PC-3 (cell line): ENCODE measurements at regions not wholly inside any gene's neighbourhood (a gene's known extent, or its start where the extent isn't known, plus 50 kb on each side); places are given as distances from the start of the nearest gene placed in this dataset.

ENCODE experiments used
- ATAC-seq: fragments of 200-7000 bp; cut with Tn5 transposase; 2 replicates; pipeline ENCODE4 v1.9.1; 2020; ENCODE audit warnings: mild to moderate bottlenecking, moderate library complexity
- BruUV-seq: library from RNA; stranded (reverse); fragments of 400-500 nt; replicated peaks from 2 replicates; lab custom pipeline; 2021; lab: Mats Ljungman, UMichigan
- CTCF ChIA-PET: fragments of 300-600 bp; sonication (Branson Sonifier 250); formaldehyde crosslinking; loops from one replicate; lab custom pipeline; 2022; ENCODE audit warnings: antibody characterized with exemption; lab: Charles Lee
- POLR2A ChIA-PET: fragments of 300-600 bp; sonication (Branson Sonifier 250); formaldehyde crosslinking; loops from one replicate; lab custom pipeline; 2022; ENCODE audit warnings: antibody characterized with exemption; ENCODE audit not compliant: unreplicated experiment; lab: Charles Lee
- DNase-seq: peaks from one replicate; pipeline ENCODE4 v3.0.0-alpha.2; 2015
- H2AFZ ChIP-seq: fragments of 300-600 bp; sonication (generic); 2 replicates; pipeline ENCODE4 v1.6.0; 2016; ENCODE audit warnings: antibody characterized with exemption, low read length
- H3F3A ChIP-seq: fragments of 300-600 bp; sonication (generic); one replicate; pipeline ENCODE4 v1.6.0; 2017; ENCODE audit warnings: antibody characterized with exemption, low read length, control low read depth, mild to moderate bottlenecking; ENCODE audit not compliant: unreplicated experiment
- H3K27ac ChIP-seq: fragments of 300-600 bp; sonication (generic); 2 replicates; pipeline ENCODE4 v1.5.1; 2016; ENCODE audit warnings: mild to moderate bottlenecking, low read length
- H3K27me3 ChIP-seq: fragments of 300-600 bp; sonication (generic); 2 replicates; pipeline ENCODE4 v1.6.1; 2016; ENCODE audit warnings: low read length, mixed read lengths
- H3K36me3 ChIP-seq: fragments of 300-600 bp; sonication (generic); 2 replicates; pipeline ENCODE4 v1.6.1; 2016; ENCODE audit warnings: low read depth, mixed run types, low read length, mixed read lengths
- H3K4me1 ChIP-seq: fragments of 300-600 bp; sonication (generic); 2 replicates; pipeline ENCODE4 v1.5.1; 2016; ENCODE audit warnings: low read length; ENCODE audit not compliant: insufficient read depth
- H3K4me2 ChIP-seq: fragments of 300-600 bp; sonication (generic); 2 replicates; pipeline ENCODE4 v1.6.0; 2016; ENCODE audit warnings: low read length
- H3K4me3 ChIP-seq: fragments of 300-600 bp; sonication (generic); 2 replicates; pipeline ENCODE4 v1.5.1; 2016; ENCODE audit warnings: mild to moderate bottlenecking, low read length, mixed read lengths
- H3K79me2 ChIP-seq: fragments of 300-600 bp; sonication (generic); 2 replicates; pipeline ENCODE4 v1.6.1; 2017; ENCODE audit warnings: low read length, mixed read lengths
- H3K9ac ChIP-seq: fragments of 300-600 bp; sonication (generic); 2 replicates; pipeline ENCODE4 v1.6.0; 2016; ENCODE audit warnings: mild to moderate bottlenecking, low read length
- H3K9me2 ChIP-seq: fragments of 300-600 bp; sonication (generic); replicated peaks from 2 replicates; pipeline ENCODE4 v1.6.1; 2016; ENCODE audit warnings: mixed run types, low read length, mixed read lengths
- H3K9me3 ChIP-seq: fragments of 300-600 bp; sonication (generic); 2 replicates; pipeline ENCODE4 v1.6.1; 2016; ENCODE audit warnings: low read length, mixed read lengths
- H4K20me1 ChIP-seq: fragments of 300-600 bp; sonication (generic); 2 replicates; pipeline ENCODE4 v1.6.1; 2016; ENCODE audit warnings: low read length, mixed read lengths
- EZH2 ChIP-seq: fragments of 300-600 bp; sonication (generic); IDR thresholded peaks from one replicate; pipeline ENCODE4 v1.6.1; 2017; ENCODE audit warnings: antibody characterized with exemption, mild to moderate bottlenecking, low read length; ENCODE audit not compliant: unreplicated experiment
- EZH2phosphoT487 ChIP-seq: fragments of 300-600 bp; sonication (generic); IDR thresholded peaks from 2 replicates; pipeline ENCODE4 v1.6.1; 2018; ENCODE audit warnings: mild to moderate bottlenecking, antibody characterized with exemption, low read length, borderline replicate concordance
- intact Hi-C: fragments of 100-400 bp; cut with micrococcal nuclease; formaldehyde crosslinking; loops from 2 replicates; pipeline ENCODE4 v1.9.0; 2023
- TF ChIP-seq, protein P1 (sequence below): fragments of 300-600 bp; sonication (generic); conservative IDR thresholded peaks from 2 replicates; pipeline ENCODE4 v1.5.1; 2017; ENCODE audit warnings: antibody characterized with exemption, low read depth, mild to moderate bottlenecking, low read length

DNA sequence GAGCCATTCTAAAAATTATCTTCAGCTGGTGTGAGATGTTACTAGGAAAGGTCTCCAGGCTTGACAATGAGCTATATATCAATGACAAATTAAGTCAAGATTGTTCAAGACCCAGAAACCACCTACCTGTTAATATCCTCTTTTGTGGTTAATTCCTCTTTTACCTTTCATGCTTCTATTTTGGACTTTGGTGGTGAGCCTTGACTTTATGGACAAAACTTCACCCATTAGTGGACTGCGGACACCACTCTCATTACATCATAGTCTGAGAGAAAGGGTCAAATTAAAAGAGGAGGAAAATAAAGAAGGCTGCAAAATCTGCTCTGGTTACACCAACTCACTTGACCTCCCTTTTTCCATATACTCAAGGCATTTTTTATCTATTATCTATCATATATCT lies 271.5 kb upstream of the TTC14 start:
- ATAC-seq, result no peak

DNA sequence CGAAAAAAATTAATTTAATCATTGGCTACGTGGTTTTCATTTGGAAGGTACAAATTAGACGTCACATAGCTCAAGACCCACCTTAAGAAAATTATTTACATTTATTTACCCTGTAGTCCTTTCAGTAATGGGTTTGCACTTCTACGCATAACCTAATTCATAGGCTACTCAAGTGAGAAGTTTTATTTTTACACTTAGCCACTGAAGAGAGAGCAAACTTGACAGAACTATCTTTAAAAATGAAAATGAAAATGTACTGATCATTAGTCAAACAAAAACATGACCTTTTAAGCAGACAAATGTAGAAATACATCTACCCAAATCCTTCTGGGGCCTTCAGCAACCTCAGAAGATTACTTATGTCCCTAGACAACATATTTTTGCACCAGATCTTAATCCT lies 269.4 kb upstream of the TTC14 start:
- POLR2A ChIA-PET, result no interaction called here
- ATAC-seq (no peak), DNase-seq (no peak)
- H3K4me1 ChIP-seq, result peaks cover 8% of the 10 kb centered on the region; the same call in 1 of the 2 replicates
- no peaks in the 10 kb centered on the region for H3K79me2 ChIP-seq
- H3K4me3 ChIP-seq, result no peak overlapping the region
- no peaks in the 10 kb centered on the region for H3K9me2 ChIP-seq
- H3K4me2 ChIP-seq, result no peak overlapping the region
- no peaks in the 10 kb centered on the region for H3K36me3 ChIP-seq
- no peak overlapping the region for H3K9ac ChIP-seq
- intact Hi-C loops, result no loop called here
- H3K27ac ChIP-seq, result no peak overlapping the region
- no TSS peak for BruUV-seq
- H3K27me3 ChIP-seq, result no peaks in the 10 kb centered on the region
- TF ChIP-seq, protein P1, sequence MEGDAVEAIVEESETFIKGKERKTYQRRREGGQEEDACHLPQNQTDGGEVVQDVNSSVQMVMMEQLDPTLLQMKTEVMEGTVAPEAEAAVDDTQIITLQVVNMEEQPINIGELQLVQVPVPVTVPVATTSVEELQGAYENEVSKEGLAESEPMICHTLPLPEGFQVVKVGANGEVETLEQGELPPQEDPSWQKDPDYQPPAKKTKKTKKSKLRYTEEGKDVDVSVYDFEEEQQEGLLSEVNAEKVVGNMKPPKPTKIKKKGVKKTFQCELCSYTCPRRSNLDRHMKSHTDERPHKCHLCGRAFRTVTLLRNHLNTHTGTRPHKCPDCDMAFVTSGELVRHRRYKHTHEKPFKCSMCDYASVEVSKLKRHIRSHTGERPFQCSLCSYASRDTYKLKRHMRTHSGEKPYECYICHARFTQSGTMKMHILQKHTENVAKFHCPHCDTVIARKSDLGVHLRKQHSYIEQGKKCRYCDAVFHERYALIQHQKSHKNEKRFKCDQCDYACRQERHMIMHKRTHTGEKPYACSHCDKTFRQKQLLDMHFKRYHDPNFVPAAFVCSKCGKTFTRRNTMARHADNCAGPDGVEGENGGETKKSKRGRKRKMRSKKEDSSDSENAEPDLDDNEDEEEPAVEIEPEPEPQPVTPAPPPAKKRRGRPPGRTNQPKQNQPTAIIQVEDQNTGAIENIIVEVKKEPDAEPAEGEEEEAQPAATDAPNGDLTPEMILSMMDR, result no peak
- TF ChIP-seq EZH2 (no peak), EZH2phosphoT487 (no peak)
- no peaks in the 10 kb centered on the region for H4K20me1 ChIP-seq
- no peaks in the 10 kb centered on the region for H3F3A ChIP-seq
- no peak overlapping the region for H2AFZ ChIP-seq
- no peaks in the 10 kb centered on the region for H3K9me3 ChIP-seq
- CTCF ChIA-PET, result no interaction called here

More for the DNA sequence above, 271.5 kb upstream of the TTC14 start:
- peaks cover 8% of the 10 kb centered on the region; the same call in 1 of the 2 replicates for H3K4me1 ChIP-seq
- H3K9me2 ChIP-seq, result no peaks in the 10 kb centered on the region
- DNase-seq, result no peak
- CTCF ChIA-PET, result no interaction called here
- H3K9me3 ChIP-seq, result no peaks in the 10 kb centered on the region
- no peaks in the 10 kb centered on the region for H4K20me1 ChIP-seq
- TF ChIP-seq, protein P1, result no peak
- TF ChIP-seq EZH2 (no peak), EZH2phosphoT487 (no peak)
- H3K36me3 ChIP-seq, result no peaks in the 10 kb centered on the region
- no peak overlapping the region for H3K9ac ChIP-seq
- no peaks in the 10 kb centered on the region for H3F3A ChIP-seq
- H3K4me3 ChIP-seq, result no peak overlapping the region
- no peak overlapping the region for H3K4me2 ChIP-seq
- H3K27ac ChIP-seq, result no peak overlapping the region
- H3K27me3 ChIP-seq, result no peaks in the 10 kb centered on the region
- no peaks in the 10 kb centered on the region for H3K79me2 ChIP-seq
- intact Hi-C loops, result no loop called here
- no TSS peak for BruUV-seq
- POLR2A ChIA-PET, result no interaction called here
- no peak overlapping the region for H2AFZ ChIP-seq

DNA sequence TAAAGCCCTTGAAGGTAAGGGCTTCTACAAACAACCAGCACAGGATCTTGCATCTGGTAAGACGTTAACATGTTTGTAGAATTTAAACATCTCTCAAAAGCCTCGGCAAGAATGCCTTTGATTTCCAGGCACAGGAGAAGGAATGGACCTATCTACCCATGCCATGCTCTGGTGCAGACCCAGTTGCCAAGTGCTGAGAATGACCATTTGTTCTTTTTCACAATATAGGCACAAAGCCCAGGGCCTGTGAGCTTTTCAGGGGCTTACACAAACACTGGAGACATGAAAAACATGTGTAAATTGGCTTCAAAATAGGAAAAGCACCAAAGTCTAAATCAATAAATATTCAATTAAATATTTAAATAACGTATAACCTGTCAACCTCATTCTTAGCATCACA lies 266.9 kb upstream of the TTC14 start:
- no peaks in the 10 kb centered on the region for H3K27me3 ChIP-seq
- TF ChIP-seq, protein P1, result no peak
- TF ChIP-seq EZH2 (no peak), EZH2phosphoT487 (no peak)
- ATAC-seq (no peak), DNase-seq (no peak)
- peaks cover 2% of the 10 kb centered on the region; the same call in 1 of the 2 replicates for H3K4me1 ChIP-seq
- ChIA-PET CTCF (no interaction called here), POLR2A (no interaction called here)
- no peak overlapping the region for H3K4me3 ChIP-seq
- no peaks in the 10 kb centered on the region for H3K36me3 ChIP-seq
- no peak overlapping the region for H2AFZ ChIP-seq
- H3K27ac ChIP-seq, result no peak overlapping the region
- no peaks in the 10 kb centered on the region for H4K20me1 ChIP-seq
- no peaks in the 10 kb centered on the region for H3F3A ChIP-seq
- H3K9me3 ChIP-seq, result no peaks in the 10 kb centered on the region
- H3K79me2 ChIP-seq, result no peaks in the 10 kb centered on the region
- intact Hi-C loops, result no loop called here
- H3K9ac ChIP-seq, result no peak overlapping the region
- no peak overlapping the region for H3K4me2 ChIP-seq
- no peaks in the 10 kb centered on the region for H3K9me2 ChIP-seq
- no TSS peak for BruUV-seq
